Keratinocyte (primary cell): ENCODE measurements at regions not wholly inside any gene's neighbourhood (a gene's known extent, or its start where the extent isn't known, plus 50 kb on each side); places are given as distances from the start of the nearest gene placed in this dataset.

Experiments
- DNase-seq: peaks from one replicate; pipeline ENCODE4 v3.0.0-alpha.2; 2011; ENCODE audit warnings: low read depth, missing footprints, low spot score
- FAIRE-seq: peaks from 2 replicates; lab custom pipeline; 2011; peaks lifted over from hg19 to GRCh38; lab: Jason Lieb, UNC
- H2AFZ ChIP-seq: 2 replicates; pipeline ENCODE4 v1.6.0; 2012; ENCODE audit warnings: low read length, control low read depth, inconsistent platforms; ENCODE audit not compliant: control insufficient read depth
- H3K27ac ChIP-seq: 2 replicates; pipeline ENCODE4 v1.5.1; 2011; ENCODE audit warnings: low read length; ENCODE audit not compliant: control insufficient read depth, insufficient read depth
- H3K27me3 ChIP-seq: 3 replicates; pipeline ENCODE4 v1.6.0; 2011; ENCODE audit warnings: low read length; ENCODE audit not compliant: control insufficient read depth, insufficient read depth; ENCODE audit errors: extremely low read depth
- H3K36me3 ChIP-seq, 2 experiments: 2 replicates in 1 of 2; 3 replicates in 1 of 2; pipeline ENCODE4 v1.5.1; 2011; ENCODE audit warnings: low read length in 2 of 2, mild to moderate bottlenecking in 1 of 2; ENCODE audit not compliant: control insufficient read depth in 2 of 2, insufficient read depth in 2 of 2; ENCODE audit errors: extremely low read depth in 1 of 2
- H3K4me1 ChIP-seq: 3 replicates; pipeline ENCODE4 v1.5.1; 2011; ENCODE audit warnings: low read length; ENCODE audit not compliant: control insufficient read depth, insufficient read depth; ENCODE audit errors: extremely low read depth
- H3K4me2 ChIP-seq: 3 replicates; pipeline ENCODE4 v1.6.0; 2011; ENCODE audit warnings: low read depth, low read length; ENCODE audit not compliant: control insufficient read depth, insufficient read depth; ENCODE audit errors: extremely low read depth
- H3K4me3 ChIP-seq, 3 experiments: fragments of 200-600 bp in 1 of 3; sonication (generic) in 1 of 3; 2 replicates in 2 of 3; 3 replicates in 1 of 3; pipeline ENCODE4 v1.5.1; 2011 to 2016; ENCODE audit warnings: low read length in 3 of 3, mild to moderate bottlenecking in 3 of 3, control low read depth in 2 of 3, inconsistent platforms in 1 of 3, low read depth in 1 of 3, mixed read lengths in 1 of 3, mixed run types in 1 of 3, moderate library complexity in 1 of 3; ENCODE audit not compliant: control insufficient read depth in 2 of 3, insufficient read depth in 2 of 3; ENCODE audit errors: extremely low read depth in 1 of 3
- H3K79me2 ChIP-seq: 2 replicates; pipeline ENCODE4 v1.6.0; 2012; ENCODE audit warnings: low read length; ENCODE audit not compliant: control insufficient read depth, insufficient read depth
- H3K9ac ChIP-seq: 3 replicates; pipeline ENCODE4 v1.6.0; 2011; ENCODE audit warnings: low read length; ENCODE audit not compliant: control insufficient read depth, insufficient read depth; ENCODE audit errors: extremely low read depth
- H3K9me1 ChIP-seq: 3 replicates; pipeline ENCODE4 v1.6.0; 2011; ENCODE audit warnings: low read length; ENCODE audit not compliant: control insufficient read depth, insufficient read depth; ENCODE audit errors: extremely low read depth
- H3K9me3 ChIP-seq: 2 replicates; pipeline ENCODE4 v1.5.1; 2012; ENCODE audit warnings: low read depth, low read length; ENCODE audit not compliant: control insufficient read depth
- H4K20me1 ChIP-seq: 3 replicates; pipeline ENCODE4 v1.6.0; 2011; ENCODE audit warnings: low read length; ENCODE audit not compliant: control insufficient read depth, insufficient read depth; ENCODE audit errors: extremely low read depth
- EZH2 ChIP-seq: IDR thresholded peaks from one replicate; pipeline ENCODE4 v1.6.1; 2012; ENCODE audit warnings: inconsistent platforms, mild to moderate bottlenecking, low read length, moderate library complexity
- dilution Hi-C: fragments of 300-500 bp; cut with MboI; formaldehyde crosslinking; loops from one replicate; pipeline ENCODE4 v1.7.0; 2020; ENCODE audit warnings: low sequenced_read_pairs; ENCODE audit not compliant: extremely low pct_ligation_motif_present
- TF ChIP-seq, protein P1 (sequence below), 3 experiments: IDR thresholded peaks in 1 of 3; conservative IDR thresholded peaks in 1 of 3; optimal IDR thresholded peaks in 1 of 3; 2 replicates in 2 of 3; 3 replicates in 1 of 3; pipeline versions ENCODE3 to v1.5.1; 2011; ENCODE audit warnings: low read length in 3 of 3, mild to moderate bottlenecking in 3 of 3, moderate library complexity in 2 of 3, control low read depth in 1 of 3, inconsistent platforms in 1 of 3; ENCODE audit not compliant: insufficient read depth in 2 of 3; ENCODE audit errors: extremely low read depth in 1 of 3

DNA sequence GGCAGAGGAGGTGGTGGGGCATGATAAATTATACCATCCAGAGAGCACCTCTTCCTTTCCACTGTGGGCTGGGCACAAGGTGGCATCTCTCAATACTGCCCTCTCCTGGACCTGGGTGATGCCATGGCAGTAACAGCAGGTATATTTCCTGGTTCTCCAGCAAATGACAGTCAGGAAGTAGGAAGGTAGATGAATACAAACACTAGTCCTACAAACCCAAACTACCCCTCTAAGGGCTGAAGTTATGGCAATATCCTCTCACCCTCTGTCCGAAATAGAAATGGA, 1004.9 kb downstream of the KCNMA1 start:
- Histone ChIP-seq H3K4me1 (no peaks in the 10 kb centered on the region), H3K4me2 (no peak overlapping the region), H3K4me3 (no peak overlapping the region), H3K27me3 (no peaks in the 10 kb centered on the region), H3K79me2 (no peaks in the 10 kb centered on the region), H2AFZ (no peak overlapping the region), H3K27ac (no peak overlapping the region), H3K9me3 (no peaks in the 10 kb centered on the region), H4K20me1 (no peaks in the 10 kb centered on the region), H3K9me1 (no peaks in the 10 kb centered on the region), H3K36me3 (no peaks in the 10 kb centered on the region), H3K9ac (no peak overlapping the region)
- TF ChIP-seq EZH2, result no peak
- TF ChIP-seq, protein P1, sequence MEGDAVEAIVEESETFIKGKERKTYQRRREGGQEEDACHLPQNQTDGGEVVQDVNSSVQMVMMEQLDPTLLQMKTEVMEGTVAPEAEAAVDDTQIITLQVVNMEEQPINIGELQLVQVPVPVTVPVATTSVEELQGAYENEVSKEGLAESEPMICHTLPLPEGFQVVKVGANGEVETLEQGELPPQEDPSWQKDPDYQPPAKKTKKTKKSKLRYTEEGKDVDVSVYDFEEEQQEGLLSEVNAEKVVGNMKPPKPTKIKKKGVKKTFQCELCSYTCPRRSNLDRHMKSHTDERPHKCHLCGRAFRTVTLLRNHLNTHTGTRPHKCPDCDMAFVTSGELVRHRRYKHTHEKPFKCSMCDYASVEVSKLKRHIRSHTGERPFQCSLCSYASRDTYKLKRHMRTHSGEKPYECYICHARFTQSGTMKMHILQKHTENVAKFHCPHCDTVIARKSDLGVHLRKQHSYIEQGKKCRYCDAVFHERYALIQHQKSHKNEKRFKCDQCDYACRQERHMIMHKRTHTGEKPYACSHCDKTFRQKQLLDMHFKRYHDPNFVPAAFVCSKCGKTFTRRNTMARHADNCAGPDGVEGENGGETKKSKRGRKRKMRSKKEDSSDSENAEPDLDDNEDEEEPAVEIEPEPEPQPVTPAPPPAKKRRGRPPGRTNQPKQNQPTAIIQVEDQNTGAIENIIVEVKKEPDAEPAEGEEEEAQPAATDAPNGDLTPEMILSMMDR (optimal IDR thresholded peaks at IDR 0.05 in 1 of 3, IDR thresholded peaks at IDR 0.05 in 1 of 3, conservative IDR thresholded peaks at IDR 0.05 in 1 of 3; ENCODE audit: extremely low read depth in 1 of 3, insufficient read depth in 2 of 3, low read length in 3 of 3), result peak; percentile 50 to 75 (median 68)
- FAIRE-seq, result no peak
- dilution Hi-C loops, result no loop called here
- DNase-seq, result no peak

DNA sequence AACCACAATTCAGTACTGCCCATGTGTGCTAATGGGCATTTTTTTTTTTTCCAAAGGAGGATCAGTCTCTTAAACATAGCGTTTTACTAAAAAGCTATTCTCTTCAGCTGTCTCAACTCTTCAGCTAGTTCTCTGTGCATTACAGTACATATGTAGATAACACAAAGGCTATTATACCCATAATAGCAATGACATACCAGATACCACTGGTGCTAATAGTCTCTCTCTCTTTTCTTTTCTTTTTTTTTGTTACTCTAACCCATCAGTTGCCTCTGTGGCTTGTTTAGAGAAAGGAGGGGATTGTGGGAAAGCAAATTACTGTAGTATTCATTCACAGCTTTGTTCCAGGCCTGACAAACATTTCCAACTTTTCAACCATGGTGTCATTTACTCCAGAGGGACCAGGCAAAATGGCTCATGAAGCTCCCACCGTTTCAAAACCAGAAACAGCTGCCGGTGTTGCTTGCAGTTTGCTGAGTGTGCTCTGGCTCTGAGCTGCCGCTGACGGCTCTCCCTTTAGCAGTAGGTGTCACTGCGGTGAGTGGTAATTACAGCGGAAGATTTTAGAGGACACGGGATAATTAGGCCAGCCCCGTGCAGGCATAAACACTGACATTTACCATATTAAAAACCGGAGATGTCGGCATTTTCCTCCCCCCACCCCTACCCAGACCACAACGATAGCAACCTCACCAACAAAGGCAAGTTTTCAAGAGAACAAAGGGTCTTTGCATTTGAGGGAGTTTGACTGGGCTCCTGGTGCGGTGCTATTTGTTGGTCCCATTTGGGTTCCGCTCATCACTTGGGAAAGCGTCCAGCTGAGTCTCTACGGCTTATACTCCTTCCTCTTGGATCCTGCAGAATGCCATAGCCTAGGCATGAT, 1005.5 kb downstream of the KCNMA1 start:
- no peak overlapping the region for H3K9ac ChIP-seq
- no peak overlapping the region for H2AFZ ChIP-seq
- no peak overlapping the region for H3K27ac ChIP-seq
- H3K36me3 ChIP-seq, result no peaks in the 10 kb centered on the region
- no peaks in the 10 kb centered on the region for H3K4me1 ChIP-seq
- no peaks in the 10 kb centered on the region for H3K79me2 ChIP-seq
- H3K4me2 ChIP-seq, result no peak overlapping the region
- H3K9me3 ChIP-seq, result no peaks in the 10 kb centered on the region
- no peak overlapping the region for H3K4me3 ChIP-seq
- H3K27me3 ChIP-seq, result no peaks in the 10 kb centered on the region
- H4K20me1 ChIP-seq, result no peaks in the 10 kb centered on the region
- TF ChIP-seq, protein P1 (optimal IDR thresholded peaks at IDR 0.05 in 1 of 3, IDR thresholded peaks at IDR 0.05 in 1 of 3, conservative IDR thresholded peaks at IDR 0.05 in 1 of 3; ENCODE audit: extremely low read depth in 1 of 3, insufficient read depth in 2 of 3, low read length in 3 of 3), result no peak
- no peak for TF ChIP-seq EZH2
- no peak for FAIRE-seq
- DNase-seq, result no peak
- H3K9me1 ChIP-seq, result no peaks in the 10 kb centered on the region
- dilution Hi-C loops, result no loop called here
